ENCODE measurements at regions not wholly inside any gene's neighbourhood (a gene's known extent, or its start where the extent isn't known, plus 50 kb on each side); places are given as distances from the start of the nearest gene placed in this dataset.

GRCh38 chr4:166413356-166413755, 540.3 kb downstream of the TLL1 start:
- no peak overlapping the region for H3K9ac ChIP-seq (ENCODE audit: low read length)
- no peak overlapping the region for H3K4me3 ChIP-seq (ENCODE audit: insufficient read depth, low read depth, low read length)
- no peak overlapping the region for H2AFZ ChIP-seq (ENCODE audit: low read depth, low read length)
- H4K20me1 ChIP-seq (ENCODE audit: insufficient read depth, low read length): no peaks in the 10 kb centered on the region
- no peaks in the 10 kb centered on the region for H3K79me2 ChIP-seq (ENCODE audit: insufficient read depth, low read length)
- no peaks in the 10 kb centered on the region for H3K9me3 ChIP-seq (ENCODE audit: insufficient read depth, low read depth, low read length)
- Mint-ChIP-seq H3K27ac (ENCODE audit: unreplicated experiment) (no peak overlapping the region), H3K9me3 (ENCODE audit: unreplicated experiment) (no peaks in the 10 kb centered on the region), H3K4me1 (ENCODE audit: low read depth, unreplicated experiment) (no peaks in the 10 kb centered on the region), H3K4me3 (ENCODE audit: unreplicated experiment) (no peak overlapping the region), H3K36me3 (ENCODE audit: low read depth, unreplicated experiment) (no peaks in the 10 kb centered on the region), H3K27me3 (ENCODE audit: low read depth, unreplicated experiment) (no peaks in the 10 kb centered on the region)
- DNase-seq (ENCODE audit: low read depth) (no peak), FAIRE-seq (no peak)
- no peak overlapping the region for H3K4me2 ChIP-seq (ENCODE audit: low read length)
- H3K4me1 ChIP-seq (ENCODE audit: insufficient read depth, low read length): no peaks in the 10 kb centered on the region
- H3K36me3 ChIP-seq (ENCODE audit: insufficient read depth, low read length): no peaks in the 10 kb centered on the region
- H3K27ac ChIP-seq (ENCODE audit: low read depth, low read length): no peak overlapping the region
- no peaks in the 10 kb centered on the region for H3K27me3 ChIP-seq (ENCODE audit: insufficient read depth, low read length)
- TF ChIP-seq, protein P1, sequence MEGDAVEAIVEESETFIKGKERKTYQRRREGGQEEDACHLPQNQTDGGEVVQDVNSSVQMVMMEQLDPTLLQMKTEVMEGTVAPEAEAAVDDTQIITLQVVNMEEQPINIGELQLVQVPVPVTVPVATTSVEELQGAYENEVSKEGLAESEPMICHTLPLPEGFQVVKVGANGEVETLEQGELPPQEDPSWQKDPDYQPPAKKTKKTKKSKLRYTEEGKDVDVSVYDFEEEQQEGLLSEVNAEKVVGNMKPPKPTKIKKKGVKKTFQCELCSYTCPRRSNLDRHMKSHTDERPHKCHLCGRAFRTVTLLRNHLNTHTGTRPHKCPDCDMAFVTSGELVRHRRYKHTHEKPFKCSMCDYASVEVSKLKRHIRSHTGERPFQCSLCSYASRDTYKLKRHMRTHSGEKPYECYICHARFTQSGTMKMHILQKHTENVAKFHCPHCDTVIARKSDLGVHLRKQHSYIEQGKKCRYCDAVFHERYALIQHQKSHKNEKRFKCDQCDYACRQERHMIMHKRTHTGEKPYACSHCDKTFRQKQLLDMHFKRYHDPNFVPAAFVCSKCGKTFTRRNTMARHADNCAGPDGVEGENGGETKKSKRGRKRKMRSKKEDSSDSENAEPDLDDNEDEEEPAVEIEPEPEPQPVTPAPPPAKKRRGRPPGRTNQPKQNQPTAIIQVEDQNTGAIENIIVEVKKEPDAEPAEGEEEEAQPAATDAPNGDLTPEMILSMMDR (IDR thresholded peaks at IDR 0.05; ENCODE audit: insufficient read depth, low read depth, low read length): no peak
- no peak for TF ChIP-seq EZH2 (IDR thresholded peaks at IDR 0.05; ENCODE audit: insufficient read depth, low read length)

DNA sequence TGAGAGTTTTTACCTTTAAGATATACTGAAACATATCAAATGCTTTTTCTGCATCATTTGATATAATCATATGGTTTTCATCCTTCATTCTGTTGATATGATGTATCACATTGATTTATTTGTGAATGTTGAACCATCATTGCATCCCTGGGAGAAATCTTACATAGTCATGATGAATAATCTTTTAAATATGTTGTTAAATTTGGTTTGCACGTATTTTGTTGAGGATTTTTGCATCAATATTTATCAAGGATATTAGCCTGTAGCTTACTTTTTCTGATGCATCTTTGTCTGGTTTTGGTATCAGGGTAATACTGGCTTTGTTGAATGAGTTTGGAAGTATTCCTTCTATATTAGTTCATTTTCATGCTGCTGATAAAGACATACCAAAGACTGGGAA, 541.4 kb downstream of the TLL1 start:
- Histone ChIP-seq H3K4me3 (ENCODE audit: insufficient read depth, low read depth, low read length) (no peak overlapping the region), H3K4me2 (ENCODE audit: low read length) (no peak overlapping the region), H3K79me2 (ENCODE audit: insufficient read depth, low read length) (no peaks in the 10 kb centered on the region), H4K20me1 (ENCODE audit: insufficient read depth, low read length) (no peaks in the 10 kb centered on the region), H3K36me3 (ENCODE audit: insufficient read depth, low read length) (no peaks in the 10 kb centered on the region), H3K27ac (ENCODE audit: low read depth, low read length) (no peak overlapping the region), H3K27me3 (ENCODE audit: insufficient read depth, low read length) (no peaks in the 10 kb centered on the region), H2AFZ (ENCODE audit: low read depth, low read length) (no peak overlapping the region), H3K4me1 (ENCODE audit: insufficient read depth, low read length) (no peaks in the 10 kb centered on the region), H3K9me3 (ENCODE audit: insufficient read depth, low read depth, low read length) (no peaks in the 10 kb centered on the region), H3K9ac (ENCODE audit: low read length) (no peak overlapping the region)
- no peaks in the 10 kb centered on the region for H3K36me3 Mint-ChIP-seq (ENCODE audit: low read depth, unreplicated experiment)
- FAIRE-seq (no peak), DNase-seq (ENCODE audit: low read depth) (no peak)
- H3K4me3 Mint-ChIP-seq (ENCODE audit: unreplicated experiment): no peak overlapping the region
- no peaks in the 10 kb centered on the region for H3K4me1 Mint-ChIP-seq (ENCODE audit: low read depth, unreplicated experiment)
- no peaks in the 10 kb centered on the region for H3K27me3 Mint-ChIP-seq (ENCODE audit: low read depth, unreplicated experiment)
- no peak for TF ChIP-seq EZH2 (IDR thresholded peaks at IDR 0.05; ENCODE audit: insufficient read depth, low read length)
- TF ChIP-seq, protein P1 (IDR thresholded peaks at IDR 0.05; ENCODE audit: insufficient read depth, low read depth, low read length): no peak
- peaks cover 3% of the 10 kb centered on the region for H3K9me3 Mint-ChIP-seq (ENCODE audit: unreplicated experiment)
- no peak overlapping the region for H3K27ac Mint-ChIP-seq (ENCODE audit: unreplicated experiment)

- no peak for FAIRE-seq
- H3K27ac Mint-ChIP-seq (ENCODE audit: unreplicated experiment): no peak overlapping the region
- H3K79me2 ChIP-seq (ENCODE audit: insufficient read depth, low read length): no peaks in the 10 kb centered on the region
Observed at GRCh38 chr4:166415749-166416148, 542.7 kb downstream of the TLL1 start.

More at GRCh38 chr4:166415749-166416148, 542.7 kb downstream of the TLL1 start:
- Histone ChIP-seq H3K4me3 (ENCODE audit: insufficient read depth, low read depth, low read length) (no peak overlapping the region), H3K9me3 (ENCODE audit: insufficient read depth, low read depth, low read length) (no peaks in the 10 kb centered on the region), H3K27ac (ENCODE audit: low read depth, low read length) (no peak overlapping the region), H3K4me2 (ENCODE audit: low read length) (no peak overlapping the region), H2AFZ (ENCODE audit: low read depth, low read length) (no peak overlapping the region), H4K20me1 (ENCODE audit: insufficient read depth, low read length) (no peaks in the 10 kb centered on the region), H3K4me1 (ENCODE audit: insufficient read depth, low read length) (peaks cover 1% of the 10 kb centered on the region), H3K27me3 (ENCODE audit: insufficient read depth, low read length) (no peaks in the 10 kb centered on the region), H3K36me3 (ENCODE audit: insufficient read depth, low read length) (no peaks in the 10 kb centered on the region), H3K9ac (ENCODE audit: low read length) (no peak overlapping the region)
- peaks cover 3% of the 10 kb centered on the region for H3K9me3 Mint-ChIP-seq (ENCODE audit: unreplicated experiment)
- TF ChIP-seq, protein P1 (IDR thresholded peaks at IDR 0.05; ENCODE audit: insufficient read depth, low read depth, low read length): no peak
- TF ChIP-seq EZH2 (IDR thresholded peaks at IDR 0.05; ENCODE audit: insufficient read depth, low read length): no peak
- H3K27me3 Mint-ChIP-seq (ENCODE audit: low read depth, unreplicated experiment): no peaks in the 10 kb centered on the region
- H3K4me1 Mint-ChIP-seq (ENCODE audit: low read depth, unreplicated experiment): no peaks in the 10 kb centered on the region
- H3K36me3 Mint-ChIP-seq (ENCODE audit: low read depth, unreplicated experiment): no peaks in the 10 kb centered on the region
- no peak overlapping the region for H3K4me3 Mint-ChIP-seq (ENCODE audit: unreplicated experiment)
- no peak for DNase-seq (ENCODE audit: low read depth)

All from astrocyte (in vitro differentiated cells and primary cell).